Fibroblast of lung (primary cell): ENCODE measurements at regions not wholly inside any gene's neighbourhood (a gene's known extent, or its start where the extent isn't known, plus 50 kb on each side); places are given as distances from the start of the nearest gene placed in this dataset.

Experiments
- DNase-seq, 2 donors: peaks; one replicate each; pipeline versions ENCODE4 v3.0.0 to v3.0.0-alpha.2; 2010; ENCODE audit warnings: low read depth in 2 of 2
- H2AFZ ChIP-seq: 2 replicates; pipeline ENCODE4 v1.5.1; 2012; ENCODE audit warnings: low read length, control low read depth, inconsistent platforms
- H3K27ac ChIP-seq: 2 replicates; pipeline ENCODE4 v1.5.1; 2011; ENCODE audit warnings: low read length, control low read depth; ENCODE audit not compliant: insufficient read depth
- H3K27me3 ChIP-seq: 2 replicates; pipeline ENCODE4 v1.5.1; 2011; ENCODE audit warnings: mild to moderate bottlenecking, low read length; ENCODE audit not compliant: control insufficient read depth, insufficient read depth
- H3K36me3 ChIP-seq: 2 replicates; pipeline ENCODE4 v1.5.1; 2011; ENCODE audit warnings: low read length; ENCODE audit not compliant: control insufficient read depth, insufficient read depth
- H3K4me1 ChIP-seq: 2 replicates; pipeline ENCODE4 v1.5.1; 2011; ENCODE audit warnings: low read length; ENCODE audit not compliant: control insufficient read depth, insufficient read depth; ENCODE audit errors: extremely low read depth
- H3K4me2 ChIP-seq: 2 replicates; pipeline ENCODE4 v1.5.1; 2011; ENCODE audit warnings: low read length, control low read depth; ENCODE audit not compliant: insufficient read depth; ENCODE audit errors: extremely low read depth
- H3K4me3 ChIP-seq, 4 experiments: fragments of 200-600 bp in 1 of 4; sonication (generic) in 1 of 4; replicated peaks in 1 of 4; 2 replicates each; pipeline ENCODE4 v1.5.1; 2011 to 2016; ENCODE audit warnings: low read length in 4 of 4, low read depth in 3 of 4, mild to moderate bottlenecking in 3 of 4, control low read depth in 2 of 4, inconsistent platforms in 1 of 4, mixed read lengths in 1 of 4; ENCODE audit not compliant: insufficient read depth in 1 of 4; ENCODE audit errors: control extremely low read depth in 1 of 4
- H3K79me2 ChIP-seq: 2 replicates; pipeline ENCODE4 v1.5.1; 2012; ENCODE audit warnings: mild to moderate bottlenecking, low read length, inconsistent platforms; ENCODE audit not compliant: control insufficient read depth, insufficient read depth
- H3K9ac ChIP-seq: 2 replicates; pipeline ENCODE4 v1.5.1; 2011; ENCODE audit warnings: mild to moderate bottlenecking, low read length, control low read depth; ENCODE audit not compliant: insufficient read depth
- H3K9me3 ChIP-seq: 2 replicates; pipeline ENCODE4 v1.5.1; 2012; ENCODE audit warnings: low read depth, low read length; ENCODE audit not compliant: control insufficient read depth, insufficient read depth
- H4K20me1 ChIP-seq: 2 replicates; pipeline ENCODE4 v1.5.1; 2011; ENCODE audit warnings: low read length; ENCODE audit not compliant: control insufficient read depth, insufficient read depth; ENCODE audit errors: extremely low read depth
- CTCF ChIP-seq, 2 donors: IDR thresholded peaks in 1 of 2; conservative IDR thresholded peaks in 1 of 2; 1 replicate in 1 of 2; 2 replicates in 1 of 2; pipeline ENCODE4 v1.5.1; 2011 to 2012; ENCODE audit warnings: low read length in 2 of 2, control low read depth in 1 of 2, inconsistent platforms in 1 of 2, low read depth in 1 of 2, mild to moderate bottlenecking in 1 of 2
- EZH2 ChIP-seq: IDR thresholded peaks from 2 replicates; pipeline ENCODE4 v1.5.1; 2012; ENCODE audit warnings: low read length, control low read depth, mild to moderate bottlenecking; ENCODE audit errors: missing control alignments

GRCh38 chr7:33784000-33784399 is 121.3 kb upstream of the BMPER start:
- Histone ChIP-seq H3K36me3 (no peaks in the 10 kb centered on the region), H3K27me3 (peaks cover 5% of the 10 kb centered on the region), H4K20me1 (no peaks in the 10 kb centered on the region), H3K27ac (no peak overlapping the region), H2AFZ (no peak overlapping the region), H3K4me2 (no peak overlapping the region), H3K9ac (no peak overlapping the region), H3K4me1 (no peaks in the 10 kb centered on the region), H3K9me3 (no peaks in the 10 kb centered on the region), H3K4me3 (no peak overlapping the region), H3K79me2 (no peaks in the 10 kb centered on the region)
- TF ChIP-seq CTCF (conservative IDR thresholded peaks at IDR 0.05 in 1 of 2, IDR thresholded peaks at IDR 0.05 in 1 of 2; ENCODE audit: low read depth in 1 of 2, low read length in 2 of 2): no peak
- no peak for TF ChIP-seq EZH2
- no peak for DNase-seq

- no peaks in the 10 kb centered on the region for H3K4me1 ChIP-seq
- H3K9ac ChIP-seq: no peak overlapping the region
- TF ChIP-seq CTCF (conservative IDR thresholded peaks at IDR 0.05 in 1 of 2, IDR thresholded peaks at IDR 0.05 in 1 of 2; ENCODE audit: low read depth in 1 of 2, low read length in 2 of 2): no peak
- no peak for TF ChIP-seq EZH2
- H2AFZ ChIP-seq: no peak overlapping the region
- no peak for DNase-seq
- no peaks in the 10 kb centered on the region for H3K79me2 ChIP-seq
- H3K27ac ChIP-seq: no peak overlapping the region
- peaks cover 2% of the 10 kb centered on the region for H3K27me3 ChIP-seq
- no peaks in the 10 kb centered on the region for H3K9me3 ChIP-seq
- H3K36me3 ChIP-seq: no peaks in the 10 kb centered on the region
- H3K4me3 ChIP-seq: no peak overlapping the region
- H4K20me1 ChIP-seq: no peaks in the 10 kb centered on the region
- no peak overlapping the region for H3K4me2 ChIP-seq
Measured at GRCh38 chr7:33788531-33788930, 116.8 kb upstream of the BMPER start.

GRCh38 chr7:33789871-33790630 is 115.3 kb upstream of the BMPER start:
- no peaks in the 10 kb centered on the region for H3K36me3 ChIP-seq
- peak in 1 of 2 donors; percentile 50 for DNase-seq
- H3K79me2 ChIP-seq: no peaks in the 10 kb centered on the region
- H3K27ac ChIP-seq: no peak overlapping the region
- no peaks in the 10 kb centered on the region for H4K20me1 ChIP-seq
- TF ChIP-seq CTCF (conservative IDR thresholded peaks at IDR 0.05 in 1 of 2, IDR thresholded peaks at IDR 0.05 in 1 of 2; ENCODE audit: low read depth in 1 of 2, low read length in 2 of 2): no peak
- no peak for TF ChIP-seq EZH2
- H3K4me3 ChIP-seq: no peak overlapping the region
- no peaks in the 10 kb centered on the region for H3K9me3 ChIP-seq
- no peak overlapping the region for H3K9ac ChIP-seq
- H3K27me3 ChIP-seq: peaks cover 2% of the 10 kb centered on the region
- no peak overlapping the region for H3K4me2 ChIP-seq
- H2AFZ ChIP-seq: no peak overlapping the region
- no peaks in the 10 kb centered on the region for H3K4me1 ChIP-seq
